Mammary epithelial cell (primary cell): ENCODE measurements at regions not wholly inside any gene's neighbourhood (a gene's known extent, or its start where the extent isn't known, plus 50 kb on each side); places are given as distances from the start of the nearest gene placed in this dataset.

Experiments used
- CTCF ChIP-seq, 2 donors: IDR thresholded peaks in 1 of 2; conservative IDR thresholded peaks in 1 of 2; 2 replicates each; pipeline ENCODE4 v1.5.1; 2011 to 2012; ENCODE audit warnings: inconsistent platforms in 2 of 2, low read length in 2 of 2, mild to moderate bottlenecking in 2 of 2, control low read depth in 1 of 2, low read depth in 1 of 2; ENCODE audit not compliant: insufficient read depth in 1 of 2; ENCODE audit errors: extremely low read depth in 1 of 2
- EZH2 ChIP-seq: IDR thresholded peaks from 2 replicates; pipeline ENCODE4 v1.6.1; 2012; ENCODE audit warnings: low read length, inconsistent platforms, borderline replicate concordance

GRCh38 chrX:15989716-15990115 is 133.6 kb upstream of the GRPR start:
- TF ChIP-seq CTCF (conservative IDR thresholded peaks at IDR 0.05 in 1 of 2, IDR thresholded peaks at IDR 0.05 in 1 of 2; ENCODE audit: extremely low read depth in 1 of 2, insufficient read depth in 1 of 2, low read depth in 1 of 2, low read length in 2 of 2) (no peak), EZH2 (no peak)
